SK-N-SH (cell line): ENCODE measurements at regions not wholly inside any gene's neighbourhood (a gene's known extent, or its start where the extent isn't known, plus 50 kb on each side); places are given as distances from the start of the nearest gene placed in this dataset.

ENCODE experiments used
- CTCF ChIP-seq: fragments of 200-600 bp; sonication (generic); IDR thresholded peaks from 2 replicates; pipeline ENCODE4 v1.6.1; 2017; ENCODE audit warnings: antibody characterized with exemption, mild to moderate bottlenecking, moderate library complexity
- EZH2phosphoT487 ChIP-seq: fragments of 200-600 bp; sonication (generic); IDR thresholded peaks from 2 replicates; pipeline ENCODE4 v1.6.1; 2017; ENCODE audit warnings: low read depth, mixed run types, mild to moderate bottlenecking, antibody characterized with exemption, moderate library complexity, borderline replicate concordance
- FOSL2 ChIP-seq: IDR thresholded peaks from 2 replicates; pipeline ENCODE4 v1.4.0; 2012; ENCODE audit warnings: low read depth, mild to moderate bottlenecking, moderate library complexity, borderline replicate concordance
- NRF1 ChIP-seq: IDR thresholded peaks from 2 replicates; pipeline ENCODE4 v1.6.1; 2012; ENCODE audit warnings: low read depth, mild to moderate bottlenecking, low read length
- POLR2AphosphoS5 ChIP-seq: IDR thresholded peaks from 2 replicates; pipeline ENCODE4 v1.6.1; 2012; ENCODE audit warnings: low read depth, low read length
- RCOR1 ChIP-seq: fragments of 150-350 bp; IDR thresholded peaks from 2 replicates; pipeline ENCODE4 v1.6.1; 2017; ENCODE audit warnings: antibody characterized with exemption, low read length
- RXRA ChIP-seq: IDR thresholded peaks from 2 replicates; pipeline ENCODE4 v1.4.0; 2012; ENCODE audit warnings: low read depth, mild to moderate bottlenecking, borderline replicate concordance
- TF ChIP-seq, protein P1 (sequence below): IDR thresholded peaks from 2 replicates; pipeline ENCODE4 v1.4.0; 2012; ENCODE audit warnings: low read depth
- TF ChIP-seq, protein P2 (sequence below): IDR thresholded peaks from 2 replicates; pipeline ENCODE4; 2012
- TF ChIP-seq, protein P3 (sequence below): IDR thresholded peaks from 2 replicates; pipeline ENCODE4 v1.6.1; 2012; ENCODE audit warnings: mild to moderate bottlenecking, low read depth, low read length, moderate library complexity

DNA sequence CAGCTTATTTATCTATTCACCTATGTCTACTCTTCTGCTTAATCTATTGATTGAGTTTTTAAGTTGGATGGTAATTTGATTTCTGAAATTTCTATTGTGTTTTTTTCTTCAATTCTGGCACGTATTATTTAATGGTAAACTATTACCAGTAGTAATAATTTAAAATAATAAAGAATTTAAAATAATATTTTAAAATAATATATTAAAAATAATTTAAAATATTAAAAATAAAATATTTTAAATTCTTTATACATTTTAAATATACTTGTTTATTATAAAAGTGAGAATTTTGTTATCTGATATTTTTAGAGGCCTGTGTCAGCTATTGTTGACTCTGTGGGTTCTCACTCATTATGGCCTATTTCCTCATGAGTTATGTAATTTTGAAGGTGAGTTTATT lies 100.7 kb upstream of the SPATA16 start:
- TF ChIP-seq CTCF (no peak), NRF1 (no peak), EZH2phosphoT487 (no peak), POLR2AphosphoS5 (no peak), RCOR1 (no peak), RXRA (no peak), FOSL2 (no peak)
- TF ChIP-seq, protein P1, sequence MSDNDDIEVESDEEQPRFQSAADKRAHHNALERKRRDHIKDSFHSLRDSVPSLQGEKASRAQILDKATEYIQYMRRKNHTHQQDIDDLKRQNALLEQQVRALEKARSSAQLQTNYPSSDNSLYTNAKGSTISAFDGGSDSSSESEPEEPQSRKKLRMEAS: no peak
- TF ChIP-seq, protein P2, sequence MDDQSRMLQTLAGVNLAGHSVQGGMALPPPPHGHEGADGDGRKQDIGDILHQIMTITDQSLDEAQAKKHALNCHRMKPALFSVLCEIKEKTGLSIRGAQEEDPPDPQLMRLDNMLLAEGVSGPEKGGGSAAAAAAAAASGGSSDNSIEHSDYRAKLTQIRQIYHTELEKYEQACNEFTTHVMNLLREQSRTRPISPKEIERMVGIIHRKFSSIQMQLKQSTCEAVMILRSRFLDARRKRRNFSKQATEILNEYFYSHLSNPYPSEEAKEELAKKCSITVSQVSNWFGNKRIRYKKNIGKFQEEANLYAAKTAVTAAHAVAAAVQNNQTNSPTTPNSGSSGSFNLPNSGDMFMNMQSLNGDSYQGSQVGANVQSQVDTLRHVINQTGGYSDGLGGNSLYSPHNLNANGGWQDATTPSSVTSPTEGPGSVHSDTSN: no peak
- TF ChIP-seq, protein P3, sequence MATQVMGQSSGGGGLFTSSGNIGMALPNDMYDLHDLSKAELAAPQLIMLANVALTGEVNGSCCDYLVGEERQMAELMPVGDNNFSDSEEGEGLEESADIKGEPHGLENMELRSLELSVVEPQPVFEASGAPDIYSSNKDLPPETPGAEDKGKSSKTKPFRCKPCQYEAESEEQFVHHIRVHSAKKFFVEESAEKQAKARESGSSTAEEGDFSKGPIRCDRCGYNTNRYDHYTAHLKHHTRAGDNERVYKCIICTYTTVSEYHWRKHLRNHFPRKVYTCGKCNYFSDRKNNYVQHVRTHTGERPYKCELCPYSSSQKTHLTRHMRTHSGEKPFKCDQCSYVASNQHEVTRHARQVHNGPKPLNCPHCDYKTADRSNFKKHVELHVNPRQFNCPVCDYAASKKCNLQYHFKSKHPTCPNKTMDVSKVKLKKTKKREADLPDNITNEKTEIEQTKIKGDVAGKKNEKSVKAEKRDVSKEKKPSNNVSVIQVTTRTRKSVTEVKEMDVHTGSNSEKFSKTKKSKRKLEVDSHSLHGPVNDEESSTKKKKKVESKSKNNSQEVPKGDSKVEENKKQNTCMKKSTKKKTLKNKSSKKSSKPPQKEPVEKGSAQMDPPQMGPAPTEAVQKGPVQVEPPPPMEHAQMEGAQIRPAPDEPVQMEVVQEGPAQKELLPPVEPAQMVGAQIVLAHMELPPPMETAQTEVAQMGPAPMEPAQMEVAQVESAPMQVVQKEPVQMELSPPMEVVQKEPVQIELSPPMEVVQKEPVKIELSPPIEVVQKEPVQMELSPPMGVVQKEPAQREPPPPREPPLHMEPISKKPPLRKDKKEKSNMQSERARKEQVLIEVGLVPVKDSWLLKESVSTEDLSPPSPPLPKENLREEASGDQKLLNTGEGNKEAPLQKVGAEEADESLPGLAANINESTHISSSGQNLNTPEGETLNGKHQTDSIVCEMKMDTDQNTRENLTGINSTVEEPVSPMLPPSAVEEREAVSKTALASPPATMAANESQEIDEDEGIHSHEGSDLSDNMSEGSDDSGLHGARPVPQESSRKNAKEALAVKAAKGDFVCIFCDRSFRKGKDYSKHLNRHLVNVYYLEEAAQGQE: no peak
